ENCODE measurements at regions not wholly inside any gene's neighbourhood (a gene's known extent, or its start where the extent isn't known, plus 50 kb on each side); places are given as distances from the start of the nearest gene placed in this dataset.

- H3K4me1 ChIP-seq, result no peaks in the 10 kb centered on the region
- intact Hi-C loops (cut with DNase I; ENCODE audit: low total_unique reads), result no loop called here
- no peak overlapping the region for H3K4me3 ChIP-seq
- TF ChIP-seq CTCF (IDR thresholded peaks at IDR 0.05) (no peak), POLR2A (IDR thresholded peaks at IDR 0.05) (no peak)
- no peaks in the 10 kb centered on the region for H3K27me3 ChIP-seq
- no peak for DNase-seq
- H3K9me3 ChIP-seq, result no peaks in the 10 kb centered on the region
- WGBS, 2 donors, result 79 to 81% methylated on average over 2 of the region's 2 CpGs
- H3K27ac ChIP-seq, result no peak overlapping the region
- H3K36me3 ChIP-seq (ENCODE audit: low read depth, missing control alignments), result no peaks in the 10 kb centered on the region
Observed at GRCh38 chr10:118508355-118508754, 87.1 kb downstream of the PRLHR start.

GRCh38 chr10:118506671-118507590 is 88.5 kb downstream of the PRLHR start:
- Histone ChIP-seq H3K27ac (no peak overlapping the region), H3K9me3 (no peaks in the 10 kb centered on the region), H3K4me1 (no peaks in the 10 kb centered on the region), H3K36me3 (ENCODE audit: low read depth, missing control alignments) (no peaks in the 10 kb centered on the region), H3K27me3 (no peaks in the 10 kb centered on the region), H3K4me3 (no peak overlapping the region)
- no peak for TF ChIP-seq CTCF (IDR thresholded peaks at IDR 0.05)
- TF ChIP-seq POLR2A (IDR thresholded peaks at IDR 0.05), result no peak
- DNase-seq, result no peak
- 86 to 87% methylated on average over 7 of the region's 7 CpGs for WGBS, 2 donors
- intact Hi-C loops (cut with DNase I; ENCODE audit: low total_unique reads), result no loop called here

DNA sequence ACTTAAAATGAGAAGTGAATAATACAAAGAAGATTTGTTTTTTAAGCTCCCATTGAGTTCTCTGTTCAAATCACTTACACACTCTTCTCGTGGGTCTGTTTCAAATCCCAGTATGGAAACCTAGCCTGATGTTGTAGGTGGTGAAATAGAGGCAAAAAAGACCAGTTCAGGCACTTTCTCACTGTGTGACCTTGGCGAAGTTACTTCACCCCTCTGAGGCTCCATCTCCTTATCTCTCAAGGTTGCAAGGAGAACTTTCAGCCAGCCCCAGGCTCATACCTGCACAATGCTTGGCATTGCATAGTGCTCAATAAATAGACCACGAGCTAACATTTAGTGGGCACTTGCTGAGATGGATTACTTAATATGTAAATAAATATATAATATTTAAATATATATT is 90.1 kb downstream of the PRLHR start:
- WGBS, 2 donors, result 60 to 68% methylated on average over 3 of the region's 3 CpGs
- no peaks in the 10 kb centered on the region for H3K36me3 ChIP-seq (ENCODE audit: low read depth, missing control alignments)
- DNase-seq, result no peak
- H3K9me3 ChIP-seq, result no peaks in the 10 kb centered on the region
- H3K27ac ChIP-seq, result no peak overlapping the region
- H3K27me3 ChIP-seq, result no peaks in the 10 kb centered on the region
- H3K4me3 ChIP-seq, result no peak overlapping the region
- TF ChIP-seq CTCF (IDR thresholded peaks at IDR 0.05) (no peak), POLR2A (IDR thresholded peaks at IDR 0.05) (no peak)
- intact Hi-C loops (cut with DNase I; ENCODE audit: low total_unique reads), result no loop called here
- no peaks in the 10 kb centered on the region for H3K4me1 ChIP-seq

DNA sequence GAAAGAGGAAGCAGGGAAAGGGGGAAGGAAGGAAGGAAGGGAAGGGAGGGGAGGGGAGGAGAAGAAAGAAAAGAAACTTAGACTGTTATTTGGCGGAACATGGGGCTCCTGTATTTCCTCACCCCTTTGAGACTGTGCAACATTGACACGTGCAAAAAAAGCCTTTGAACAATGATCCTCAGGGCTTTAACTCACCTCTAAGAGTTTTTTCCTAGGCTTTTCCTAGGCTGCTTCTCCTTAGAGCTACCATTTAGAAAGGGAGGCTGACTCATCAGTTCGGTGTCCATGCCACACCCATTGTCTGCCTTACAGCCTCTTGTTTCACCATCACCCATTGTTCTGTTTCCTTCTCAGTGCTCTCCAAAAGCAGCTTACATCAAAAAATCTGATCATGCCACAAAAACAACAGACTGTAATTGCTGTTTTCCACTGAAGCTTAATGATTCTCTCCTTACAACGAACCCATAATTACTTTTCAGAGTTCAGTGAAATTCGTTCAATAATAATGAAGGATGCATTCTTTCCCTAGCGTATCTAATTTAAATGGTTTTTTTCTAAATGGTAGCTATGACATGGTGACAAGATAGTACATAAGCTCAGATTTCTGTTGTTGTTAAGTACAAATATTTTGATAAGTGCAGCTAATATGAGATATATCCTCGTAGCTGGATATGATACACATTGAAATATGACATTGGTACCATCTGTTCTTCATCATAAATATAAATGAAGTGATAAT is 90.8 kb downstream of the PRLHR start:
- no peak for DNase-seq
- 42 to 49% methylated on average over 7 of the region's 7 CpGs for WGBS, 2 donors
- Histone ChIP-seq H3K4me3 (no peak overlapping the region), H3K4me1 (no peaks in the 10 kb centered on the region), H3K27me3 (no peaks in the 10 kb centered on the region), H3K27ac (no peak overlapping the region), H3K9me3 (no peaks in the 10 kb centered on the region), H3K36me3 (ENCODE audit: low read depth, missing control alignments) (no peaks in the 10 kb centered on the region)
- intact Hi-C loops (cut with DNase I; ENCODE audit: low total_unique reads), result no loop called here
- TF ChIP-seq POLR2A (IDR thresholded peaks at IDR 0.05) (no peak), CTCF (IDR thresholded peaks at IDR 0.05) (no peak)
